Right hindlimb (tissue), 1 donor: ENCODE measurements at regions not wholly inside any gene's neighbourhood (a gene's known extent, or its start where the extent isn't known, plus 50 kb on each side); places are given as distances from the start of the nearest gene placed in this dataset.

Experiments used
- DNase-seq: peaks from one replicate; pipeline ENCODE4 v3.0.0-alpha.2; 2018

DNA sequence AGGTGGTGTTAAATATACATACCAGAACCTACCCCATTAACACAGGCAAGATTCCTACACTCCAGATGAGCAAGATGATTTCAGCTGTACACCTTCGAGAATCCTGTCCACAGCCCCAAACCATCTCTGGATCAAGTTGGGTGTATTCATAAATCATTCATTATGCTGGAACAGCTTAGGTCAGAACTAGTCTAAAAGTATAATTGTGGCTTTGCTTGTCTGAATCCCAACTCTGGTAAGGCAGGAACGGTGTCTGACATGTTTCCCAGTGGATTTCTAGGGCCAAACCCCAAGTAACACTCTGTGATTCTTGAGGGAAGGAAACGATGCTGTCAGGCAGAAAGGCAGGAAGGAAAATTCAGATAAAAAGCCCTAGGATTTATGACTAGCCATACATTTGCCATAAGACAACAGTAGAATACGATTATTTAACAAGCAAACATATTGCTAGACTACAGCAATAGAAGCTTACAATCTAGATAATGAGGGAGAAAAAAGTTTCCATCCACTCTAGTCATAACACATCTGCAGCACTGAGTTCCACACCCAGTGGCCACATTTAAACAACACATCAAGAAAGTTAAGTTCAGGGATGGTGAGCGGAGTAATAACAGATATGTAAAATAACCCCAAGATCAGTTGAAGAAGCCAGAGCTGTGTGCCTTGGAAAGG is 444.8 kb downstream of the RND3 start:
- DNase-seq, result no peak

GRCh38 chr2:150041722-150042425 is 445.6 kb downstream of the RND3 start:
- peak; percentile 51 for DNase-seq

- DNase-seq, result no peak
Observed at GRCh38 chr2:150036622-150037021, 449.0 kb upstream of the MMADHC start.

- no peak for DNase-seq
Observed at GRCh38 chr2:150034665-150035064, 447.1 kb upstream of the MMADHC start.

GRCh38 chr2:150030436-150031190 is 443.0 kb upstream of the MMADHC start:
- peak; percentile 47 for DNase-seq

GRCh38 chr2:150028322-150028721 is 440.7 kb upstream of the MMADHC start:
- DNase-seq, result no peak

DNA sequence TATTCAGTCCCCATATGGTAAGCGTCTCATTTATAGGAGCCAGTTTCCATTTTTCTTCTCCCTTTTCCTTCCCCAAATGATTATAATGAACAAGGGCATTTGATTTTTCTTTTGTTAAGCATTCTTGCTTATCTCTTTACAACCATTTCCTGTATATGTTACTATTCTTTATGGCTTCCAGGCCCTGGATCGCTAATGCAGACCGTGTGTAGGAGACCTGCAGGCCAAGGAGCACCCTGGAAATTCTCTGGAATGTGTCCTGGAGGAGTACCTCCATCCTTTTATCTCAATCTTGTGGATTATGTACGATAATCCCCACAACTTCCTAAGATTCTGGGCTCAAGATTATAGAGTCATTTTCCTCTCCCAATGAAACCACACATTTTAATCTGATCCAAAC is 439.6 kb upstream of the MMADHC start:
- no peak for DNase-seq

- DNase-seq, result no peak
Observed at GRCh38 chr2:150023663-150024062, 436.1 kb upstream of the MMADHC start.

- DNase-seq, result no peak
Observed at GRCh38 chr2:150023044-150023443, 435.5 kb upstream of the MMADHC start.

GRCh38 chr2:150020937-150021673 is 433.5 kb upstream of the MMADHC start:
- no peak for DNase-seq

DNA sequence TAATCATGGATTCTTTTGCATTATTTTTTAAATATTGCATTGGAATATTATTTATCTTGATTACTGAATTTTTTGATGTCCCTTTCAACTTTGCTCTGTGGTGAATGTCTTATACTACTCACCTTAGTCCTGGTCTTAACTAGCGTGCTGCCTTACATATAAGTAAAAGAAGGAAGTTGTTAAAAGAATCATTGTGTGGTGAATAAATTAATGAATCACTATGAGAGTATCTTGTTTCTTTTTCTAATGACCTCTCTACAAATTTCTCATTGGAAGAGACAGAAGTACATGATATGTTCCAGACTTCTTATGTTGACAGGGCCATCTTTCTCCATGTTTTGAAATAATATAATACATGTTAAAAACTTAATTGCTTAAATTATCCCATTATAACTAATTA is 432.6 kb upstream of the MMADHC start:
- DNase-seq, result no peak

DNA sequence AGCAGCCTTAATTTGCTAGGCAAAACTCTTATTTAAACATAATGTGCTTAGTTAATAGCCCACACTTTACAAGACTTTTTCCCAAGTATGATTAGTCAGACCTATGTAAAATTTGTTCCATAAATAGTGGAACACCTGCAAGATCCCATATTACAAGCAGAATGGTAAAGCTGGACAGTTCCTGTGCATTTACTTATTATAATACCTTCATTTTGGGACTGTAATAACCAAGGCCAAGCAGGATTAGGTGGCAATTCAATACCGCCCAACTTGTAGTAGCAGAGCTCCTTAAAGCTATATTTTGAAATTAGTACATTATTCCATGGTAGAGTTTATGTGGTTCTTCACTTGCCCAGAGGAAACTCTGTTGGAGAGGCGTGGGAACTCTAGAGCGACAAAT is 431.5 kb upstream of the MMADHC start:
- no peak for DNase-seq

DNA sequence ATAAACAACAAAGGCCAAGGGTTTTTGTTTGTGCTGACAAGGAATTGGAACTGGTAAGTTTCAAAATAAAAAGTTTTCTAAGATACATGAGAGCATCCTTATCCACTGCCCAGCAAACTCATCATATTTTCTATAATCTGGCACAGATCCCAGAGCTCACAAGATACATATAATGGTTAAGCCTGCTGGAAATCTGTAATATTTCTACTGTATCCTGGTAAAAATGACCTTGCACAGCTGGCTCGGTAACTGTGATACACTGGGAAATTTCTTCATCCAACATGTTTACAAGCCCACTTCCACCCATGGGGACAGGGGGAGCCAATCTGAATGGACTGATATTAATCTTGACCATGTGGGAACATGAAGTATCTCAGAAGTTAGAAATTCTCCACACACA is 425.4 kb upstream of the MMADHC start:
- DNase-seq, result peak; percentile 74

DNA sequence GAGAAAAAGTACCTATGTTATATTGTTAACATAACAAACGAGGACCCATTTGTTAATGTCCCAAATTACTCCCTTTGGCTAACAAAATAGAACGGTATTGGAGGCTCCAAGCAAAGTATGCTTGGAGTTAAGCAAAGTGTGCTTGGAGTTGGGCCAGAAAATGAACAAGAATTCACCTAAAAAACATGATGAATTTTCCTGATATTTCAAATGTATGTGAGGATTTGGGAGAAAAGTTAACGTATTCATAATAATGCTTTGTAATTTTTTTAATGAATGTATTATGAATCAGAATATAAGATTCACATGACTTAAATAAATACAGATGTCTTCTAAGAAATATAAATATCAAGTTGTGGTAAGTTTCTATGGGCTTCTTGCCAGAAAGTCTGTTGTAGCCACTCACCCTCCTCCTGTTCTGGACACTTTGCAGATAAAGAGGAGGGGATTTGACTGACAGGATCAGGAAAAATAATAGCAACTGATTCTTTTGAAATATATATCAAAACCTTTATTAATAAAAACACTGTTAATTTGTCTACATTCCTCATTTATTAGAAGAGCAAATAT is 423.7 kb upstream of the MMADHC start:
- no peak for DNase-seq

DNA sequence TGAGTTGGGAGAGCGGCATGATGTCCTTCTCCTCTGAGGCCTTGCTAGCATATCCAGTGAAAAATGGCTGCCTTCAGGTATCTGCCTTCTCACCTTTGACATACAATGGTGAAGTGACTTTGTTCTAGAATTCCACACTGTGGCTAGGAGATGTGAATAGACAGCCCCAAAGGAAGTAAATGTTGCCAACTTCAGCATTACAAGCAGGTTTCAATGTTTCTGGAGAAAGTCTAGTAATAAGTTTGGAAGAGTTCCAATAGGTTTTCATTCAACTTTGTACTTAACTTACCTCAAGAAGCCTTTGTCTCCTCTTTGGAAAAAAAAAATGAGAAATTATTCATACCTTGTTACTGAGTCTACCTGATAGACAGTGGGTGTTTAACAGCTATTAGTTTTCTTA is 421.3 kb upstream of the MMADHC start:
- no peak for DNase-seq

DNA sequence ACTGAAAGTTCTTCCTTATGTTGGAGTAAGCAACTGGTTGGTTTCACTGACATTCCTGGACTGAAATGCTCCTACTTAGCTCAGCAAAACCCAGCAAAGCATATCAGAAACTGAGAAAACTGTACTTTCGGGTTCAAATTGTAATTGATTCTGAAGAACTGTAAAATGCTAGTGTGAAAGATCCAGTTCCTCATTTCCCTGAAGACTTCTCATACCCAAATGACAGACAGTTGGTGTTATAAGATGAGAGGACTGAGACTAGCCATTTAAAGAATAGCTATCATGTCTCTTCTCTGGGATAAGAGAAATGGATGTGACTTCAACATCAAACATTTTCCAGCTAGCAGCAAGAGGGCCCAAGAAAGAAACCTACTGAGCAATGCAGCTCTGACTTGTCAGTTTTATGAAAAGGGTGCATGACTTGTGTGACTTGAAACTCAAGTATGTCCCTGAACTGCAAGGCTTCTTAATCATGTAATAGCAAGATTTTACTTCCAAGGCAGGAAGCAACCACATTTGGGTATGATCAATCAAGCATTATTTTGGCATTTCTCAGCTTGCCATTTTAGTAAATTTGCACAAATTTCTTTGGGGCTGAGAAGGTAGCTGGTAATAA is 420.3 kb upstream of the MMADHC start:
- DNase-seq, result no peak

GRCh38 chr2:150006591-150006990 is 419.0 kb upstream of the MMADHC start:
- DNase-seq, result no peak

DNA sequence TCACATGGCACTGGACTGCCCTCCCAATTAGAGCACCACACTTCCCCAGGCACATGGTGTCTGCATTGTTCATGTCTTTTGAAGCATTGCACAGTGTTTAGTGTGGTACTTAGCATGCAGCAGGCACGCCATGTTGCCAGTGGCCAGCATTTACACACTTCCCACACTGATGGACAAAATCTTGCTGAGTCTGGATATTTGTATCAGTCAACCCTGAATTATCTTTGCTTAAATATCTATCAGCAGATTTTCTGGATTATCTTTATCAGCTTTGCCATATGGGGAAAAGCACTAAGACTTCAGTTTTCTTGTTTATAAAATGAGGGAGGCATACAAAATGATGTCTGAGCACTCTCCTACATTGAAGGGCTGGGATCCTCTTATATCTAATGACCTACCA is 416.0 kb upstream of the MMADHC start:
- DNase-seq, result no peak

GRCh38 chr2:150001788-150002187 is 414.2 kb upstream of the MMADHC start:
- DNase-seq, result no peak

- no peak for DNase-seq
Observed at GRCh38 chr2:149996901-149997300, 409.3 kb upstream of the MMADHC start.

DNA sequence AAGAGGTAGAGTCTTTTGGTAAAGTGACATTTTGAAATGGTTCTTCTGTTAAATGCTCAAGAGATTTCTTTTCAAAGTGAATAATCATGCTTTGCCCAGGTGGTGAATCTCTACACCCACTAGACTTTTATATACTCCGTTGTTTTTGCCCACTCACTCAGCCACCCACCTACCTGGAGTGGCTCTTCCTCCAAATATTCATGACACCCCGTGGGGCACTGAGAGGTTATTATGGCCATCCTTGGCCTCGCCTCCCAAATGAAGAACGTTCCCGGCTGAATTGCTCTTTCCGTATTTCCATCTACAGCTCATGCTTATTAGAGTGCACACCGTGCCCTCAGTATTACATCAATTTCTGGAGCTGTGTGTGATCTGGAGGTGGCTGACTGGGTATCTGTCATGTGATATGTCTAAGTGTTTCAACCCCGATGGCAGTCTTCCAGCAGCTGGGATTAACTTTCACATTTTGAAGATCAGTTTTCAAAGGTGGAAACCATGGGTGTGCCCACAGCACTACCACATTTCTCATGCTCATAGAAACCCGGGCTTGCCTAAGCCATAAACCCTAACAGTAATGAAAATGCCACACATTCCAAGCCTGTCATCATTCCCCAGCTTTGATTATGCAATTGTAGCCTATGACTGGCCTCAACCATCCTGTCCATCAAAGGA is 406.6 kb upstream of the MMADHC start:
- peak; percentile 21 for DNase-seq

DNA sequence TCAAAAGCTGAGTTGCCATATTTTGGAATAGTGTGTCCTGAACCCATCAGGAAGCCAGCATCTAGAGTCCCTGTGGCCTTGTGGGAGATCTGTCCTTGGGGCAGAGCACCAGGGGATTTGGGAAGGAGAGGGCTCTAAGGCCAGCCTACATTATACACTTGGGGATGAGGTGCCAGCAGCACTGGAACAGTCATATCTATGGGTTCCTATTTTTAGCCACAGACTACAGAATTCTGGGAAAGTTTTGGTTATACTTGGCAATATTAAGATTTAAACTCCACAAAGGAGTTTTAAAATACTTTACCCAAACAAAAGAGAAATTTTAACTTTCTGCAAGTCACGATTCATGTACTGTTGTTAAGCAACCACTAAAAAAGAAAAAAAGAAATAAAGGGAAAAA is 405.7 kb upstream of the MMADHC start:
- DNase-seq, result no peak
